ENCODE measurements at regions not wholly inside any gene's neighbourhood (a gene's known extent, or its start where the extent isn't known, plus 50 kb on each side); places are given as distances from the start of the nearest gene placed in this dataset.

DNA sequence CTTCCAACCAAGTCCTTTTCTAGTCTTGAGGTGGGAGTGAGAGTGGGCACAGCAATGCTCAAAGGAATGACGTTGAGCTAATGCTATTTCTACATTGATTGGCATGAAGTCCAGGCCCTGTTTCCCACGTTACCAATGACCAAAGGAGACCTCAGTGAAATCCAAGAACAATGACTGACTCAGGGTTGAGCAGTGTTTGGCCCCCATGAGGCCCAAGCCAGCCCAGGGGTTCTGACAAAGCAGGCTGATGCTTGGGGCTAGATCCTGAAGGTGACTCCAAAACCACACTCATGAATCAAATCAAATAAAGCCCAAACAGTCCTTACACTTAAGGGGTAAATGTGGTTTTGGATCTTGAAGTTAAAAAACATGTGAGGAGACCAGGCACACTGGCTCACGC, 278.5 kb upstream of the GJB5 start:
- Mint-ChIP-seq H3K4me1 (no peaks in the 10 kb centered on the region), H3K27me3 (peaks cover 16% of the 10 kb centered on the region), H3K27ac (no peak overlapping the region), H3K36me3 (no peaks in the 10 kb centered on the region), H3K9me3 (peaks cover 5% of the 10 kb centered on the region), H3K4me3 (no peak overlapping the region)
- no peak for ATAC-seq (ENCODE audit: low read depth)
- no peak for DNase-seq (ENCODE audit: low spot score in 2 of 2)

DNA sequence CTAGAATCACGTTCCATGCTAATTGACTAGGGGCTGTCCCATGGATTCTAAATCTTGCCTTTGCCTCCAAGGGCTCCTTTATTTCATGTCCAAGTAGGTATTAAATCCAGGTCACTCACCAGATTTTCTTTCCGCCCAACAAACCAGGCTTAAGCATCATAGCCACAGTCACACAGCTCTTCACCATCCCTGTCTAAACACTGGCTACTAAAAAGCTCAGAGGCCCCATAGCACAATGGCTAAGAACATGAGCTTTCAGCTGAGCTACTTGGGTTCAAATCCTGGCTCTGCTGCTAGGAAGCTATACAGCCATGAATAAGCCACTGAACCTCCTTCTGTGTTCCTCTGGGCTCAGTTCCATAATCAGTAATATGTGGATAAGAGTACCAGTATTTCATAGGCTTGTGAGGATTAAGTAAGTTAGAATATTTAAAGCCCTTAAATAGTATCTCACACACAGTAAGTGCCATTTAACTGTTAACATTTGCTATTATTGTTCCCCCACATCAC, 277.2 kb upstream of the GJB5 start:
- ATAC-seq (ENCODE audit: low read depth) (no peak), DNase-seq (ENCODE audit: low spot score in 2 of 2) (no peak)
- H3K27me3 Mint-ChIP-seq, result peaks cover 19% of the 10 kb centered on the region
- no peak overlapping the region for H3K4me3 Mint-ChIP-seq
- no peaks in the 10 kb centered on the region for H3K36me3 Mint-ChIP-seq
- H3K9me3 Mint-ChIP-seq, result peaks cover 5% of the 10 kb centered on the region
- H3K27ac Mint-ChIP-seq, result no peak overlapping the region
- H3K4me1 Mint-ChIP-seq, result no peaks in the 10 kb centered on the region

DNA sequence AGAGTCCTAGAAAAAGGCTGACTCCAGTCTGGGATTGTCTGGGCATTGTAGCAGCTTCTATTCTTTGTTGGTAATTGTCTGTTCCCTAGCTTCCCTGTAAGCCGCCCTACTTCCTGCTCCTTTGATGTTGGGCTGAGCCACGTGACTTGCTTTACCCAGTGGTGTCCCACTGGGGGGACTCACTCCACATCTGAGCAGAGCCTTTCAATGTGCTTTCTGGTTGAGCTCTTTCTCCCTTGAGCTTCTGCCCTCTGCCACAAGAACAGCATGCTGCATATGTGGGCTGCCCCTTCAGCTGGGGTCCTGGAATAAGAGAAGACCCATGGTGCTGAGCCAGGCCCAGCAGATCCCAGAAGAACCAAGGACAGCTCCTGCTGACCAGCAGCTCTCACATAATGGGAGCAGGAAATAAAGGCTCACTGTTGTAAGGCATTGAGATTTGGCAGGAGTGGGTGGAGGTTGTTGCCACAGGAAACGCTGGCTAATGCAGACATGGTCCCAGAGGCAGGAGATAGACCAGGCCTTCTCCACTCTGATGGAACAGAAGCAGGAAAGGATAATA, 276.3 kb upstream of the GJB5 start:
- DNase-seq (ENCODE audit: low spot score in 2 of 2) (no peak), ATAC-seq (ENCODE audit: low read depth) (no peak)
- Mint-ChIP-seq H3K27ac (no peak overlapping the region), H3K9me3 (peaks cover 5% of the 10 kb centered on the region), H3K36me3 (no peaks in the 10 kb centered on the region), H3K4me1 (no peaks in the 10 kb centered on the region), H3K27me3 (peaks cover 19% of the 10 kb centered on the region), H3K4me3 (no peak overlapping the region)

DNA sequence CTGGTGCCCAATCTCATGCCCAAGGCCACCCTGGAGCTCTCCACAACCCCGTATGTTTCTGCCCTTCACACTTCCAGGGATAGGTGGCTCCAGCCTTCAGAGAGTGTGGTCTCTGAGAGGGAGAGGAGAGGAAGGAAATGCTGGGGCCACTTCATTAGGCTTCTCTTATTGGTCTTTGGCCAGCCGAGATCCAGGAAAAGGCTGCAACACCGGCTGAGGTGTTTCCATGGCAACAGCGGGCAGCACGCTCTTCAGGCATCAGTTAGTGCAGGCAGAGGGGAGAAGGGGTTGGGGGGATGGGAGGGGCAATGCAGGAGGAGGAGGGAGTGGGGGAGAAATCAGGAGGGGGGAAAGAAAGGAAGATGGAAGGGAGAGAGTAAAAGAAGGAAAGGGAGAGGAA, 275.1 kb upstream of the GJB5 start:
- DNase-seq (ENCODE audit: low spot score in 2 of 2), result no peak
- H3K36me3 Mint-ChIP-seq, result no peaks in the 10 kb centered on the region
- no peak overlapping the region for H3K4me3 Mint-ChIP-seq
- no peak for ATAC-seq (ENCODE audit: low read depth)
- no peaks in the 10 kb centered on the region for H3K4me1 Mint-ChIP-seq
- peaks cover 5% of the 10 kb centered on the region for H3K9me3 Mint-ChIP-seq
- no peak overlapping the region for H3K27ac Mint-ChIP-seq
- peaks cover 18% of the 10 kb centered on the region for H3K27me3 Mint-ChIP-seq

DNA sequence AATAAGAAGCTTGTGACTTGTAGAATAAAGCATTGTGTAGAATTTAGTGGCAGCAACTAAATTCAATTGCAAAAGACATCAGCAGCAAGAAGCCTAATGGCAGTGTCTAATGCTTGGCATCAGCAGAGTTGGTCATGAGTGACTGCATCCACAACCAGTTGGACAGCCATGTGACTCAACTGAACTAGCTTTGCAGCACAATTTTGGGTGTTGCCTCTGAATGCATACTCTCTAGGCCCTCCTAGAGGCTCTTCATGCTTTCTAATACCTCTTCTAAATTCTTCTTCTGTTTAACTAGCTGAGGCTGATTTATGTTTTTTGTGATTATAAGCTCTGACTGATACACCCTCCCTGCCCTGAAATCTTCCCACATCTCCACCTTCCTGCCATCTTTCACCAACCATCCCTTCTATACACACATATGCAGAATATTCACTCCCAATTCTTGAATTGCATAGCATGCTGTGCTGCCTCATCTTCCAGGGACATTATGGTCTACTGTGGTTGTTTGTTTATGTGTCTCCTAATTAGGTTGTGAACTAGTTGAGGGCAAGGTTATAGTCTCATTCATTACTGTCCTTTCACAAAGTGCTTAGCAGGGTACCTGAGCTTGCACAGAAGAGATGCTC, 266.7 kb upstream of the GJB5 start:
- H3K4me1 Mint-ChIP-seq, result no peaks in the 10 kb centered on the region
- no peak for ATAC-seq (ENCODE audit: low read depth)
- no peak overlapping the region for H3K4me3 Mint-ChIP-seq
- H3K27ac Mint-ChIP-seq, result no peak overlapping the region
- no peak for DNase-seq (ENCODE audit: low spot score in 2 of 2)
- peaks cover 3% of the 10 kb centered on the region for H3K27me3 Mint-ChIP-seq
- H3K36me3 Mint-ChIP-seq, result peaks cover 1% of the 10 kb centered on the region
- H3K9me3 Mint-ChIP-seq, result peaks cover 26% of the 10 kb centered on the region

DNA sequence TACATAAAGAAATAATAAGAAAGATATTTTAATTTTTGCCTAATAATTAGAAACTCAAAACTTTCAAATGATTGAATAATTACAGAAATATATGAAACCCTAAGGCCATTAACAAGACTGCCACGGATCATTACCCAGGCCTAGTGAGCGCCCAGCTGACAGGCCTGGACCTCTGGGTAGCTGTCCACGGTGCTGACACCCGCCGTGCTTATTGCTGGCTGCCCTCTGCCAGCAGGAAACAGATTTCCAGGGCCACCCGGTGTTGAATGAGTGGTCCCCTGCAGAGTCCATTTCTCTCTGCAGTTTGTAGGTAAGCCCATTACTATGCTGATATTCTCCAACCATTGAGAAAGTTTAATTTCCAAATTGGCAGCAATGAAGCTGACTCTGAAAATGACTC, 254.4 kb upstream of the GJB5 start:
- H3K27ac Mint-ChIP-seq, result no peak overlapping the region
- peaks cover 5% of the 10 kb centered on the region for H3K27me3 Mint-ChIP-seq
- no peaks in the 10 kb centered on the region for H3K4me1 Mint-ChIP-seq
- H3K9me3 Mint-ChIP-seq, result peaks cover 5% of the 10 kb centered on the region
- DNase-seq (ENCODE audit: low spot score in 2 of 2), result no peak
- H3K36me3 Mint-ChIP-seq, result no peaks in the 10 kb centered on the region
- no peak overlapping the region for H3K4me3 Mint-ChIP-seq
- no peak for ATAC-seq (ENCODE audit: low read depth)

DNA sequence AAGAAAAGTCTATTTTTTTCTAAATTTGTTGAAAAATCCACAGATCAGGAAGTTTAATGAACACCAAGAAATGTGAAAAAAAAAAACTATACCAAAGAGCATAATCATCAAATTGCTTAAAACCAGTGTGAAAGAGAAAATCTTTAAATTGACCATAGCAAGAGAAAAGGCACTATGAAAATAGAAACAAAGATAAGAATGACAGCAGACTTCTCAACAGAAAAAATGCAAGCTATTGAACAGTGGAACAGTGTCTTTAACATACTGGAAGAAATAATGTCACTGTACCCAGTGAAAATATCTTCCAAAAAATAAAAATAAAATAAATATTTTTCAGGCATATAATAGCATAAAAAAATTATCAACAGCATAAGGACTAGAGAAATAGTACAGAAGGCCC, 243.0 kb upstream of the GJB5 start:
- no peaks in the 10 kb centered on the region for H3K36me3 Mint-ChIP-seq
- no peaks in the 10 kb centered on the region for H3K27me3 Mint-ChIP-seq
- no peak for ATAC-seq (ENCODE audit: low read depth)
- H3K4me1 Mint-ChIP-seq, result no peaks in the 10 kb centered on the region
- no peak for DNase-seq (ENCODE audit: low spot score in 2 of 2)
- no peak overlapping the region for H3K4me3 Mint-ChIP-seq
- no peak overlapping the region for H3K27ac Mint-ChIP-seq
- H3K9me3 Mint-ChIP-seq, result peaks cover 20% of the 10 kb centered on the region

DNA sequence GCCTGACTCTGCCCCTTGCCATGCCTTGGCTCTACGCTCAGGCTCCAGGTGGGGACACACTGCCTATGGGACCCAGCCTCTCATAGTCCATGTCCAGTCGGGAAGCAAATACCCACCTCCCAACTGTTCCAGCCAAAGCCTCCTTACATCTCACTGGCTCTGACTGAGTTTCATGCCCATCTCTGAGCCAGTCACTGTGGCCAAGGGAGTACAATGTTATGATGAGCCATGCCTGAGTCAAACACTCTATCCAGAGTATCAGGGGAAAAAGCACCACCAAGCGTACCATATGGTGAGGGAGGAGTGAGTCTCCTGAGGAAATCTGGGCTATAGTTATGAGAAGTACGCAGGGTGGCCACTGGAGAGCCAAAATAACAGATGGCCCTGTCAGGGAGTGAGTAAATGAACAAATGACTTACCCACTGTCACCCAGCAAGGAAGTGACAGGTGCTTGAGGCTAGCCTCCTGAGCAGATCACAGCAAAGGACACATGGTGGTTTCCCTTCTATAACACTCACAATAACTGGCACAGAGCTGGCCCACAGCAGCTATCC, 236.6 kb upstream of the GJB5 start:
- no peaks in the 10 kb centered on the region for H3K36me3 Mint-ChIP-seq
- H3K9me3 Mint-ChIP-seq, result peaks cover 8% of the 10 kb centered on the region
- no peaks in the 10 kb centered on the region for H3K4me1 Mint-ChIP-seq
- ATAC-seq (ENCODE audit: low read depth) (no peak), DNase-seq (ENCODE audit: low spot score in 2 of 2) (no peak)
- peaks cover 4% of the 10 kb centered on the region for H3K27me3 Mint-ChIP-seq
- H3K4me3 Mint-ChIP-seq, result no peak overlapping the region
- no peak overlapping the region for H3K27ac Mint-ChIP-seq

DNA sequence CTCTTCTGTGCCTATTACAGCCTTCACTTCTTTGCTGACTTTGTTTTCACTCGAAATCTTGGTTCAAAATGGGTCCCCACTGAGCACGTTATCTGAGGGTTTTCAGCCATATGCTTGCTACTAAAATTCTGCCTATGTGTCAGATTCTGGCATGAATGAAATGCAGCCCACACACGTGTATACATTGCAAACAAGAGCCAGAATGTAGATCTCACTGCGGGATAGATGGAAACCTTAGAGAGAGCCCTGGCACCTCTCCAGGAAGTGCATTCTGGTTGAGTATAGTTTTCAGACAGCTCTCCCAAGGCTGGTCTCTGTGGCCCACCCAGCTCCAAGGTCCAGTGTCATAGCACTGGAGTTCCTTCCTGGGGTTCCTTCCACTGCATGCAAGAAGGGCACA, 234.7 kb upstream of the GJB5 start:
- DNase-seq (ENCODE audit: low spot score in 2 of 2) (no peak), ATAC-seq (ENCODE audit: low read depth) (no peak)
- peaks cover 11% of the 10 kb centered on the region for H3K27me3 Mint-ChIP-seq
- H3K9me3 Mint-ChIP-seq, result peaks cover 6% of the 10 kb centered on the region
- no peak overlapping the region for H3K4me3 Mint-ChIP-seq
- H3K4me1 Mint-ChIP-seq, result no peaks in the 10 kb centered on the region
- no peaks in the 10 kb centered on the region for H3K36me3 Mint-ChIP-seq
- no peak overlapping the region for H3K27ac Mint-ChIP-seq

DNA sequence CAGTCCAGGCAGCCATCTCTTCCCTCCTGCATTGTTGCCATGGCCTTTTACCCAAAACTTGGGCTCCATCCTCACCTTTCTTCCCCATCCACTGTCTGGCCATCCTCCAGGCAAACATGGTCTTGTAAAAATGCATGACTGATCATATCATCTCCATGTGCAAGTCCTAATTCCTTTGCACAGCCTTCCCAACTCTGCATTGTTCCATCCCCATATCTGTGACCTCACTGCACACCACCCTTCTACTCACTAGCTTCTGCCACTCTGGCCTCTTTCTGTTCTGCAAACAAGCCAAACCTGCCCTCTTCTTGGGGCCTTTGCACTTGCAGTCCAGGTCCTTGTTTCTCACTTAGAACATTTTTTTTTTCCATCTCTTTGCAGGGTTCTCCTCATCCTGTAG, 230.1 kb upstream of the GJB5 start:
- H3K36me3 Mint-ChIP-seq, result no peaks in the 10 kb centered on the region
- H3K27ac Mint-ChIP-seq, result no peak overlapping the region
- no peak for DNase-seq (ENCODE audit: low spot score in 2 of 2)

DNA sequence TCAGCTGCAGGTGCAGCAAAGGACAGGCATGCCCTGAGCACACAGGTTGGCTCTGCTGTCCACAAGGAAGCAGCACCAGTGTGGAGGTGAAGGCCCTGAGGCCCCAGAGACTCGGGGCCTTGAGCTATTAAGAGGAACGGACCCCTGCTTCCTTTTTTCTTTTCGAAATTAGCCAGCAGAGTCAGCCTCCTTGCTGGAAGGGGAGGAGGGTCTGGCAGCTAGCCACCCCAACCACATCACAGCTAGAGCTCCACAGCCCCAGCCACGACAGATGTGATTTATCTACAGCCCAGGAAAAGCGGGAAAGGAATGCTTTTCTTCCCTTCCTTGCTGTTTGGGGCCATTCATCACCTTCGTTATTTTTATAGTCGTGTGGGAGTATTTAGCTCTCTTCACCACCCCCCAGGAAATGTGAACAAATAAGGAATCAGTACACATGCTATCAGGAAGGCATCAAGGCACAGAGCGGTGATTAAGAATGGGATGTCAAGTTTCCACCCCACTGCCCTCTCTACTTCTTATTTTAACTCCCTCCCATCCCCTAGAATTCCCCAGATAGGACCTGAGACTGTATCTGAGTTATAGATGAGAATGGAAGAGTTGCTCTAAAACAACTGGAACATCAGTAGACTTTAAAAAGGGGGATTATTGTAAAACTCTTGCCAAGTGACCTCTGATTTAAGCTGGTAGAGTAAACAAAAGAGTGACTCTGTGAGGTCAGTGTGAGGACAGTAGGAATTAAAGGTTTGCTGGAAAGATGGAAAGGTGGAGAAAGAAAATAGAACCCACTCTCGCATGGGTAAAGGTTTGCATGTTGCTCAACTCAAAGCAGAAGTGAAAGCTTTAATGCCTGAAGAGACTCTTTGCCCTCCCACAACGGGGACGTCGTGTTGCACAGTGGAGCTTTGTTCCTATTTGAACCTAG, 224.7 kb upstream of the GJB5 start:
- ATAC-seq (ENCODE audit: low read depth) (no peak), DNase-seq (ENCODE audit: low spot score in 2 of 2) (no peak)
- peaks cover 17% of the 10 kb centered on the region for H3K27me3 Mint-ChIP-seq
- H3K27ac Mint-ChIP-seq, result no peak overlapping the region
- no peak overlapping the region for H3K4me3 Mint-ChIP-seq
- peaks cover 2% of the 10 kb centered on the region for H3K4me1 Mint-ChIP-seq
- H3K9me3 Mint-ChIP-seq, result peaks cover 2% of the 10 kb centered on the region
- no peaks in the 10 kb centered on the region for H3K36me3 Mint-ChIP-seq

More for the DNA sequence above, 230.1 kb upstream of the GJB5 start:
- peaks cover 24% of the 10 kb centered on the region for H3K27me3 Mint-ChIP-seq
- no peaks in the 10 kb centered on the region for H3K4me1 Mint-ChIP-seq
- H3K4me3 Mint-ChIP-seq, result no peak overlapping the region
- no peak for ATAC-seq (ENCODE audit: low read depth)
- no peaks in the 10 kb centered on the region for H3K9me3 Mint-ChIP-seq

DNA sequence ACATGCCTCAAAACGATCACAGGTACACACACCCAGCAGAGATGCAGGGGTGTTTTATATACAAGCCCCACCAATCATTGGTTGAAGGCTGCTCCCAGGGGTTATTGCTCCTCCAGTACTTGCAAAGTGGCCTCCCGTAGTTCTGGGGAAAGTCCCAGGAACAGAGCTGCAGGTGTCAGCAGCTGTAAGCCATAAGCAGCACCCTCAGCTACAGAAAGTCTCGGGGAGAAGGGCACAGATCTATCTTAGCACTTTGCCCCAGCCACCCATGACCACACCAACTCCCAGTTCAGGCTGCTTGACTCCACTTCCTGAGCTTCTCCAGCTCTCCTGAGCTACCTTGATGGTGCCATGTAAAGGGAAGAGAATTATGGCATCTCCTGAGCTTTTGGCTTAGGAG, 222.7 kb upstream of the GJB5 start:
- Mint-ChIP-seq H3K4me1 (peaks cover 2% of the 10 kb centered on the region), H3K36me3 (no peaks in the 10 kb centered on the region), H3K4me3 (no peak overlapping the region), H3K27ac (no peak overlapping the region), H3K9me3 (peaks cover 2% of the 10 kb centered on the region), H3K27me3 (peaks cover 13% of the 10 kb centered on the region)
- ATAC-seq (ENCODE audit: low read depth) (no peak), DNase-seq (ENCODE audit: low spot score in 2 of 2) (no peak)

DNA sequence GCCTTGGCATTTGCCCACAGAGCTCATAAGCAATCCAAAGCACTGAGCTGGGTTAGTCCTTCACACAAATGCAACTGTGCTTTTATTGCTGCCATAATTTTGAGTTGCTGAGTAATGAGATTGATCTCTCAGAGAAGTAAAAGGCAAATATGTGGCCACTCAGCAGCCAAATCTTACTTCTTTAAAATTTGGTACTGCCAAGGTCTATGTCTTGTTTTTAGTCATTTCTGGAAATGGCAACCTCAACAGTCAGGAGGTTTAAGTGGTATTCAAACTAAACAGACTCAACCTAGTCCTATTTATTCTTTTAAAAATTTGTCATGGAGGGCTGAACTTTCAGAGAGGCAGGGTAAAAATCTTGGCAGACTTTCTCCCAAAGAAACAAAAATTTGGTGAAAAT, 216.4 kb upstream of the GJB5 start:
- Mint-ChIP-seq H3K4me1 (no peaks in the 10 kb centered on the region), H3K9me3 (no peaks in the 10 kb centered on the region), H3K36me3 (no peaks in the 10 kb centered on the region), H3K27me3 (peaks cover 9% of the 10 kb centered on the region), H3K4me3 (no peak overlapping the region), H3K27ac (no peak overlapping the region)
- no peak for DNase-seq (ENCODE audit: low spot score in 2 of 2)
- no peak for ATAC-seq (ENCODE audit: low read depth)

DNA sequence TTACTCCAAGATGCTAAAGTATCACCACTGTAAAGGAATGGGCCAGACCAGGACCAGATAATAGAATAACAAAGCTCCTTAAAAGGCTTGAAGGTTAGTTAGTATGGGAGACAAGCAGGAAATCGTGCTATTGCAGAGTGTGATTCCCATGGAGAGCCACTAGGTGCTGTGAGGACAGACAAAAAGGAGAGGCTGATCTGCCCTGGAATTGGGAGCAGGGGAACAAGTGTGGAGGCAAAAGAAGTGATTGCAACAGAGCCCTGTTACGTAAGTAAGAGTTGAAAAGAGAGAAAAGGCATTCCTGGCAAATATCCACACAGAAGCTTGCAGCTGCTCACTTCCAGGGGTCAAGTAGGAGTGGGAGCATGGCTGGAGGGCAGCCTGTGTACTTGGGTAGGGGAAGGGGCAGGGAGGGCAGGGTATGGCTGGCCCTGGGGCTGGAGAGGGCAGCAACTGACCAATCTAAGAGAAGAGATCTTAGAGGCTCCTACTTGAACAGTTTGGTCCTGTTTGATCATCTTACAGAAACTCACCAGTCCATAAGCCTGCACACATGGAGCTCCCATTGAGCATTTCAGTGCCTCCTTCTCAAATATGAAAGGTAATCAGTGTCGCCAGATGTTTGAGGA, 207.7 kb upstream of the GJB5 start:
- no peak for DNase-seq (ENCODE audit: low spot score in 2 of 2)
- H3K27ac Mint-ChIP-seq, result no peak overlapping the region

More for the DNA sequence above, 207.7 kb upstream of the GJB5 start:
- H3K36me3 Mint-ChIP-seq, result peaks cover 2% of the 10 kb centered on the region
- H3K27me3 Mint-ChIP-seq, result peaks cover 8% of the 10 kb centered on the region
- H3K9me3 Mint-ChIP-seq, result peaks cover 4% of the 10 kb centered on the region
- H3K4me1 Mint-ChIP-seq, result no peaks in the 10 kb centered on the region
- ATAC-seq (ENCODE audit: low read depth), result no peak
- H3K4me3 Mint-ChIP-seq, result no peak overlapping the region
